ENCODE measurements at regions not wholly inside any gene's neighbourhood (a gene's known extent, or its start where the extent isn't known, plus 50 kb on each side); places are given as distances from the start of the nearest gene placed in this dataset.

DNA sequence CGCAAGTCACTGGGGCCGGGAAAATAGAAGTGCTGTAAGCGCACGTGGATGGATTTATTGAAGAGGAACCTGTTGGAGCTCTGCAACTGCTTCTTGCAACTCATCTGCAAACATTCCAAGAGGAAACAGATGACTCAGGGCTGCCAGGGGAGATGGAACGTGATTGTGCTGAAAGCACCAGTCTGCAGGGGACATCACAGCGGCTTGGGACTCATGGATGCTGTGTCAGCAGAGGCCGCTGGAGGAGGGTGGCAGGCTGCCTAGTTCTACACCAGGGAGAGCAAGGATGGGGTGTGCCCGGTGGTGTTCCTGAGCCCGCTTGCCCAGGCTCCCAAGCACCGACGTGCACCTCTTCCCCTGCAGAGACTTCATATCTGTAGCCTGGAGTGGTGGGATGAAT lies 515.7 kb downstream of the TCERG1L start:
- TF ChIP-seq CTCF (IDR thresholded peaks at IDR 0.05) (no peak), EP300 (IDR thresholded peaks at IDR 0.05) (no peak), POLR2A (IDR thresholded peaks at IDR 0.05) (no peak)
